Bone marrow (tissue), 2 donors: ENCODE measurements at regions not wholly inside any gene's neighbourhood (a gene's known extent, or its start where the extent isn't known, plus 50 kb on each side); places are given as distances from the start of the nearest gene placed in this dataset.
"Not testable (repeated sequence)": the region's sequence is repeated elsewhere in the genome, so short reads cannot be mapped to it uniquely, and the experiment has no call there.

Experiments
- DNase-seq, 2 donors: peaks; one replicate each; lab custom pipeline; 2025; lab: John Stamatoyannopoulos, UW

DNA sequence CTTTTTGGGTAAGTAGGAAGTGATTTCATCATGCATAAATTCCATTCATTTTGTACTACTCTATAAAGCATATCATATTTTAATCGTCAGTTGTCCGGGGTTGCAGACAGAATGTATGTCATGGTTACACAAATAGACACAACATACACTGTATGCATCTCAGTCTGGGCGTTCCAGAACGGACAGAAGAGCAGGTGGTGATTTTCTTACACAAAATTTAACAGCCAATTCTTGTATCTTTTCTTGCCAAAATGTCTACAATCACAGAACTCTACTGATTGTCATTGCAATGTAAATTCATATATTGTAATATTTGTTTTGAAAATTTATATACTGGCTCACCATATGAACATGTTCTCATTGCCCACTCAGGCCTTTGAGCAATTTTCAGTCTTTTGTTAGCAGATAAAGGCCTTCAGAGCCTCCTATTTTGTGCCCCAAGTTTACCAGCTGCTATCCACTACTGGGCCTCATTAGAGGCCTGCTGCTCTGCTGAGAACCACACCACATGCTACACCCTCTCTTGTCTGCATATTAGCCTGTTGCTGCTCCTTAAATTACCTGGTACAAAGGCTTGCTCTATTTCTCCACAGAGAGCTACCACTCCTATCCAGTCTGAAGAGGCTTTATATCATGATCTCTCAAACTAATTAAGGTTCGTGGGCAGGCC lies 61.5 kb downstream of the PRDM13 start:
- no peak for DNase-seq

- no peak for DNase-seq
Measured at GRCh38 chr6:99689916-99690685, 83.5 kb downstream of the PRDM13 start.

GRCh38 chr6:99702287-99702686 lies 95.7 kb downstream of the PRDM13 start:
- DNase-seq, result not testable (repeated sequence)

GRCh38 chr6:99709062-99709461 lies 102.4 kb downstream of the PRDM13 start:
- DNase-seq, result no peak

DNA sequence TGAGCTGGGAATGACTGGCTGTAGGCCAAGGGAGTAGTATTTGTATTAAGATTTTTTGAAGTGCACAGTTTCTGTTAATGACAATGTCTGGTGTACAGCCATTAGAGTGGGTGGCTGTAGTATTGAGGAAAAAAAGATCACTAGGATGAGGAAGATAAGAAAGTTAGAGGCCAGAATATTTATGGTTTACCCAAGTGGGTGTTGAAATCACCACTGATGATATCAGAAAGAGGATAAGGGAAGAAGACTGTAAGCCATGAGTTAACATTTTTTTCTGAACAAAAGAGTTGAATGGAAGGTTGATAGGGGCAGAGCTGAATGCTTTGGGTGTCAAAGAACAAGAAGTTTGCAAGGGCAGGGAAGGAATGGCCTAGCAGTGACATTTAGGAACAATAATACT lies 104.7 kb downstream of the PRDM13 start:
- DNase-seq, result no peak

GRCh38 chr6:99711925-99712324 lies 105.3 kb downstream of the PRDM13 start:
- no peak for DNase-seq

- no peak for DNase-seq
Measured at GRCh38 chr6:99712519-99712918, 105.9 kb downstream of the PRDM13 start.

DNA sequence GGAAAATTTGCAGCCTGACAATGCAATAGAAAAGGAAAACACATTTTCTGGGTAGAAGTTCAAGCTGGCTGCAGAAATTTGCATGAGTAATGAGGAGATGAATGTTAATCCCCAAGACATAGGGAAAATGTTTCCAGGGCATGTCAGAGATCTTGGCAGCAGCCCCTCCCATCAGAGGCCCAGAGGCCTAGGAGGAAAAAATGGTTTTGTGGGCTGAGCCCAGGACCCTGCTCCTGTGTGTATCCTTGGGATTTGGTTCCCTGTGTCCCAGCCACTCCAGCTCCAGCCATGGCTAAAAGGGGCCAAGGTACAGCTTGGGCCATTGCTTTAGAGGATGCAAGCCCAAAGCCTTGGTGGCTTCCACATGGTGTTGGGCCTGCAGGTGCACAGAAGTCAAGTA lies 115.4 kb downstream of the PRDM13 start:
- not testable (repeated sequence) for DNase-seq

GRCh38 chr6:99730237-99730636 lies 123.6 kb downstream of the PRDM13 start:
- DNase-seq, result not testable (repeated sequence)

GRCh38 chr6:99736302-99736701 lies 129.7 kb downstream of the PRDM13 start:
- no peak for DNase-seq

DNA sequence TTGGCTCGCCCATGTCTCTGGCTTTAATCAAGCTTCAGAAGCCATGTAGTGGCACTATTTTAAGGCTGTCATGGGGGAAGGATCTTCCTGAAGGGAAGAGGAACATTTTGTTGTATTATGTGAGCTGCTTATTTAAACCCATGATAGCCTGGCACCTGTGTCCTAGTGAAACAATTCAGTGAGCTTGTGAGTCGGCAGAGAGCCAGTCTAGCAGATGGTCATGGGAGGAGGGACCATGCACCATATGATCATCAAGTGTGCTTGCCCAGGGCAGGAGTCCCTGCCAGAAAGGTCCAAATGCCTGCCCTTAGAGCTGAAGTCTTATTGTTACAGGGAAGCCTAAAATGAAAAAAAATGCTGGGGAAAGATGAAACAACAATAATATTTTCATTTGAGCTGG lies 132.9 kb downstream of the PRDM13 start:
- DNase-seq, result no peak

DNA sequence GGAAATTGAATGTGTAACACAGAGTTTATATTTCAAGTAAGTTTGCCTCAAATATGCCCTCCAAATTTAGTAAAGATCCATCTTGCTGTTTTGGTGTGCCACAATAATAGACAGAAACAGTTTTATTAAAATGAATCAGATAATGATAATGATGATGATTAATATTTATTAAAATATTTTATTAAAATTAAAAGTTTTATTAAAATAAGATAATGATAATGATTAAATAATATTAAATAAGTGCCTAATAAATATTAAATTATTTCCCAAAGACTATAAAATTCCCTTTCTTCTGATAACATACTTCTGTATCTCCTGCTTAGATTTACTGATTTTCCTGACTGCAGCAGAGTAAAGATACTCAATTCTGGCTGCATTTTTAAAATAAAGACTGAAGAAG lies 134.5 kb downstream of the PRDM13 start:
- no peak for DNase-seq

DNA sequence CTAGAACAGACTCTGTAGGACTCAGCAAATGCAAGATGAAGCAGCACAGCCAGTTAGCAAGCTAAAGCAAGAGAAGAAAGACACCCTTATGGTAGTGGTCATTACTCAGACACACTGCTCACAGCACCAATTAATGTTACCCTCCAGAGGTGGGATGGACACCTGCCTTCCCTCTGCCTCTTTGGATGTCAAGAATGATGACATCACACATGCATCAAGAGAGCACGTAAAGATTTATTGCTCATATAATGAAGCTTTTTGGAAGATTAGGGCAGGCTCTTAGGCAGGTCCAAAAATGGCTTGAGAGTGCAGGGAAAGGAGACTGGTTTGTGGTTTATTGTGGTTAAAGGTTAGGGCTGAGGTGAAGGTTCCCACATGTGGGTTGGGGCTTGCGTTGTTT lies 137.0 kb downstream of the PRDM13 start:
- no peak for DNase-seq

GRCh38 chr6:99745651-99746050 lies 139.0 kb downstream of the PRDM13 start:
- no peak for DNase-seq

DNA sequence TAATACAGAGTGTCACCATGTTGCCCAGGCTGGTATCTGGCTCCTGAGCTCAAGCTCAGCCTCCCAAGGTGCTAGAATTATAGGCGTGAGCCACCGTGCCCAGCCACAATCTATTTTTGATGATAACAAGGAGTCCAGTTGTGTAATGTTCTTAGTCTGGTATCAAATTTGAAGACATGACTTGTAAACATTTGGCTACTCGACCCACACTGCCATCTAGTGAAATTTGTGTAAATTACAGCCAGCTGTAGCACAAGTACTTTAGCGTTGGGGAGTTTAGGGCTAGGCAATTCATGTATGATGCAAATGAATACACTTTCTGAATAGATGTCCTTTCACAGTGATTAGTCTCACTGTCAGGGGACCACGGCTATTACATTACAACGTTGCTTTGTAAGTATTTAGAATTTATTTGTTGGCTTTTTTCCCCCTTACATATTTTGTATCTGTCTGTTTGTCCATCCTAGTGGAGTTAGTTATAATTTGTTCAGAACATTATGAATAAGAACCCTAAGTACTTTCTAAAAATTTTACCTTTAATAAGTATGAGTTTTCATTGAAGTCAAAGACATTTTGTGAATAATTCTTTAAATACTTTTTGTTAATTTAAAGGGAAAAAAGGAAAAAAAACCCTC lies 139.7 kb downstream of the PRDM13 start:
- peak in 1 of 2 donors; percentile 57 for DNase-seq

GRCh38 chr6:99761711-99762110 lies 155.1 kb downstream of the PRDM13 start:
- DNase-seq, result no peak

DNA sequence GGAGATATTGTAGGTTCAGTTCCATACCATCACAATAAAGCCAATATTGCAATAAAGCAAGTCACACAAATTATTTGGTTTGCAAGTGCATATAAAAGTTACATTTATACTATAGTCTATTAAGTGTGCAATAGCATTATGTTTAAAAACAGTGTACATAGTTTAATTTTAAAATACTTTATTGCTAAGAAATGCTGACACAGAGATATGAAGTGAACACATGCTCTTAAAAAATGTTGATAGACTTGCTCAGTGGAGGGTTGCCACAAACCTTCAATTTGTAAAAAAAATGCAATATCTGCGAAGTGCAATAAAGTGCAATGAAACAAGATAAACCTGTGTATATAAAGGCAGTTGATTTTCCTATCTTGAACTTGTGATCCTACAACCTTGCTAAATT lies 161.5 kb downstream of the PRDM13 start:
- DNase-seq, result no peak

- DNase-seq, result no peak
Measured at GRCh38 chr6:99779631-99780555, 173.3 kb downstream of the PRDM13 start.

DNA sequence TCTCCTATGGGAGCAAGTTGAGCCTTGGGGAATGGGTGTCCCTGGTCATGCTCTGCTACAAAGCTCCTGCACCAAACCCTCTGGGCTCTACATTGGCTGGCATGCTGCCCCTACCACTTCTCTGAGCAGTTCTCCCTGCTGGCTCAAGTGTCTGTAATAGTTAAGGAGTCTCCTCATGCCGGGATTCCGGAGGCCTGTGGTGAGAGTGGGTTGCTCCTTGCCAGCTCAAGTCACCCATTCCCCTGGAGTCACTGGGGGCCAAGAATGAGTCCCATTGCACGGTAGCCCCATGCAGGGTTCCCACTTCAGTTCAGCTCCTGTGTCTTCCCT lies 173.9 kb downstream of the PRDM13 start:
- DNase-seq, result no peak

GRCh38 chr6:99789767-99790166 lies 183.1 kb downstream of the PRDM13 start:
- no peak for DNase-seq

- no peak for DNase-seq
Measured at GRCh38 chr6:99790679-99791078, 184.0 kb downstream of the PRDM13 start.

GRCh38 chr6:99801805-99802204 lies 192.2 kb downstream of the MCHR2 start:
- DNase-seq, result no peak
